ENCODE measurements at regions not wholly inside any gene's neighbourhood (a gene's known extent, or its start where the extent isn't known, plus 50 kb on each side); places are given as distances from the start of the nearest gene placed in this dataset.
"Not testable (repeated sequence)": the region's sequence is repeated elsewhere in the genome, so short reads cannot be mapped to it uniquely, and the experiment has no call there.

DNA sequence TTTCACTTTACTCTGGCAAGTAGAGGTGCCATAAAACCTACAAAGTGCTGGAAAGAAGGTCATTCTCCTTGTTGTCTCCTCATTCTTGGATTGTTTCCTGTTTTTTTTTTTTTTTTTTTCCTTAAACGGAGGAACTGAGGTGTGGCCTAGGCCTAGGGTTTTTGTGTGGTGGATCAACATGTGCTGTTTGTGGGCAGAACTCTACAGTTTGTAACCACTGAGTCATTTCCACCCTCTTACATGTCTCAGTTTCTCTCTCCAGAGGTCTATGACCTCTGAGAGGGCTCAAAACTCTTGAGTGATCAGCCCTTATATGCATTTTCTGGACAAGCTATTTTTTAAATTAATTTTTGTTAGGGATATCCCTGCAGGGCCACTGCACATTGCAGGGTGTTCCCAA, 296.0 kb downstream of the PPP1R3A start:
- no peaks in the 10 kb centered on the region for H3K36me3 ChIP-seq
- no peak for DNase-seq (ENCODE audit: low spot score in 2 of 2)
- no peaks in the 10 kb centered on the region for H3K4me1 ChIP-seq
- intact Hi-C loops (cut with DNase I; ENCODE audit: low total_unique reads) = no loop called here
- no peak overlapping the region for H3K27ac ChIP-seq
- H3K4me3 ChIP-seq = no peak overlapping the region
- H3K27me3 ChIP-seq = no peaks in the 10 kb centered on the region
- TF ChIP-seq POLR2AphosphoS5 (IDR thresholded peaks at IDR 0.05) (no peak), POLR2A (IDR thresholded peaks at IDR 0.05) (no peak)
- TF ChIP-seq, protein P1, sequence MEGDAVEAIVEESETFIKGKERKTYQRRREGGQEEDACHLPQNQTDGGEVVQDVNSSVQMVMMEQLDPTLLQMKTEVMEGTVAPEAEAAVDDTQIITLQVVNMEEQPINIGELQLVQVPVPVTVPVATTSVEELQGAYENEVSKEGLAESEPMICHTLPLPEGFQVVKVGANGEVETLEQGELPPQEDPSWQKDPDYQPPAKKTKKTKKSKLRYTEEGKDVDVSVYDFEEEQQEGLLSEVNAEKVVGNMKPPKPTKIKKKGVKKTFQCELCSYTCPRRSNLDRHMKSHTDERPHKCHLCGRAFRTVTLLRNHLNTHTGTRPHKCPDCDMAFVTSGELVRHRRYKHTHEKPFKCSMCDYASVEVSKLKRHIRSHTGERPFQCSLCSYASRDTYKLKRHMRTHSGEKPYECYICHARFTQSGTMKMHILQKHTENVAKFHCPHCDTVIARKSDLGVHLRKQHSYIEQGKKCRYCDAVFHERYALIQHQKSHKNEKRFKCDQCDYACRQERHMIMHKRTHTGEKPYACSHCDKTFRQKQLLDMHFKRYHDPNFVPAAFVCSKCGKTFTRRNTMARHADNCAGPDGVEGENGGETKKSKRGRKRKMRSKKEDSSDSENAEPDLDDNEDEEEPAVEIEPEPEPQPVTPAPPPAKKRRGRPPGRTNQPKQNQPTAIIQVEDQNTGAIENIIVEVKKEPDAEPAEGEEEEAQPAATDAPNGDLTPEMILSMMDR (IDR thresholded peaks at IDR 0.05) = no peak
- H3K9me3 ChIP-seq = peaks cover 0 to 14% of the 10 kb centered on the region in 2 donors

DNA sequence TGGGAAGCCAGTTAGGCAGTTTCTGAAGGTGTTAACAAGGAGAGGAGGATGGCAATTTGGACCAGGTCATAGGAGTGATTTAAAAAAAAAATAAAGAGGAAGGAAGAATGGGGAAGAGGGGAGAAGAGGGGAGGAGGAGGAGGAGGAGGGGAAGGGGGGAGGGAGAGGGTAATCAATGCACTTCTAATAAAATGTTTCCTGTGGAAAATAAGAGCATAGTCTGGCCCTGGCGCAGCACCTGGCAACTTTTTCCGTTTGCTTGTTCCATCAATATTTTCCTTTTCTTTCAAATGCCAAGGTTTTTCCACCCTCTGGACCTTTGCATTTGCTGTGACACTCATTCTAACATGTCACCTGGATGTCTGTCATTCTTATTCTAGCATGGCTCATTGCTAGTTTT, 308.2 kb downstream of the PPP1R3A start:
- no peaks in the 10 kb centered on the region for H3K27me3 ChIP-seq
- no peak for DNase-seq (ENCODE audit: low spot score in 2 of 2)
- H3K4me1 ChIP-seq = no peaks in the 10 kb centered on the region
- intact Hi-C loops (cut with DNase I; ENCODE audit: low total_unique reads) = no loop called here
- H3K9me3 ChIP-seq = no peaks in the 10 kb centered on the region
- no peak overlapping the region for H3K27ac ChIP-seq
- no peaks in the 10 kb centered on the region for H3K36me3 ChIP-seq
- TF ChIP-seq POLR2AphosphoS5 (IDR thresholded peaks at IDR 0.05) (no peak), POLR2A (IDR thresholded peaks at IDR 0.05) (no peak)
- TF ChIP-seq, protein P1 (IDR thresholded peaks at IDR 0.05) = no peak
- H3K4me3 ChIP-seq = no peak overlapping the region

DNA sequence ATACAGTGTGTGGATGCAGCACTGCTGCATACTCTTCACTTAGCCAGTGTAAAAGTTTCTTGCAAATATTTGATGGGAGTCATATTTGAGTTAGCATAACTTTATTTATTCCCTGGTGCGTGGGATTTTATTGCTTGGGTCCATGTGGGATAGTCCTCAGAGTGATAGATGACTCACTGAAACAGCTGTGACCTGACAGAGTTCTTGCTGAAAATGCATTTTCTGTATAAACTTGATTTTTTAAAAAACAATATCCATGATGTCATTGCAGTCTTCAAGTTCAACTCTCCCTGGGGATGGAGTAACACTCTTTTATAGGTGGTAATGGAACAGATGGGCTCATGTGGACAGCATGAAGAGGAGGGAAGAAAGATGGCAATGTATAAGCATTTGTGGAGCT, 310.0 kb downstream of the PPP1R3A start:
- Histone ChIP-seq H3K27ac (no peak overlapping the region), H3K4me1 (no peaks in the 10 kb centered on the region), H3K27me3 (no peaks in the 10 kb centered on the region), H3K36me3 (no peaks in the 10 kb centered on the region), H3K4me3 (no peak overlapping the region), H3K9me3 (no peaks in the 10 kb centered on the region)
- no peak for TF ChIP-seq POLR2AphosphoS5 (IDR thresholded peaks at IDR 0.05)
- TF ChIP-seq POLR2A (IDR thresholded peaks at IDR 0.05) = no peak
- TF ChIP-seq, protein P1 (IDR thresholded peaks at IDR 0.05) = no peak
- intact Hi-C loops (cut with DNase I; ENCODE audit: low total_unique reads) = no loop called here
- DNase-seq (ENCODE audit: low spot score in 2 of 2) = no peak

DNA sequence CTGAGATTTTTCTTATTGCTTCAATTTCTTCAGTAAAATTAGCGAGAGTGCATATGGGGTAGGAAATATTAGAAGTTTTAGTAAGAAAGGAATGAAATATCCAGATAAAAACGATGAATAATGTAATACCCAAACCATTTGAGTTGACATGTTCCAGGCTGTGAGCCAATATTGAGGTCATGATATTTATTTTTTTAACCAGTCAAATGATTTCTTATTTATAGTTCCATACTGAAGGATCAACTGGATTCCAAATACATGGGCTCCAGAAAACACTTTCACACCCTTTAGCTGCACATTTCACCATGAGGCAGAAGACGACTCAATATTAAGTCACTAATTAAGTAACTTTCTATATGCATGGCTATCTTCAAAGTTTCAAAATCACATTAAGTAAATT, 312.5 kb downstream of the PPP1R3A start:
- no peaks in the 10 kb centered on the region for H3K36me3 ChIP-seq
- H3K4me3 ChIP-seq = no peak overlapping the region
- no peak overlapping the region for H3K27ac ChIP-seq
- H3K27me3 ChIP-seq = no peaks in the 10 kb centered on the region
- no peaks in the 10 kb centered on the region for H3K4me1 ChIP-seq
- intact Hi-C loops (cut with DNase I; ENCODE audit: low total_unique reads) = no loop called here
- no peak for DNase-seq (ENCODE audit: low spot score in 2 of 2)
- TF ChIP-seq POLR2A (IDR thresholded peaks at IDR 0.05) (no peak), POLR2AphosphoS5 (IDR thresholded peaks at IDR 0.05) (no peak)
- TF ChIP-seq, protein P1 (IDR thresholded peaks at IDR 0.05) = no peak
- no peaks in the 10 kb centered on the region for H3K9me3 ChIP-seq

DNA sequence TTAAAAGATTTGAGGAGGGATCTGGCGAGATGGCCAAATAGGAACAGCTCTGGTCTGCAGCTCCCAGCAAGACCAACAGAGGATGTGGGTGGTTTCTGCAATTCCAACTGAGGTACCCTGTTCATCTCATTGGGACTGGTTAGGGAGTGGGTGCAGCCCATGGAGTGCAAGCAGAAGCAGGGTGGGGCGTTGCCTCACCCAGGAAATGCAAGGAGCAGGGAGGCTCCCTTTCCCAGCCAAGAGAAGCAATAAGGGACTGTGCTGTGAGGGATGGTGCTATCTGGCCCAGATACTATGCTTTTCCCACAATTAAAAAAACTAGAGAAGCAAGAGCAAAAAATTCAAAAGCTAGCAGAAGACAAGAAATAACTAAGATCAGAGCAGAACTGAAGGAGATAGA, 318.4 kb downstream of the PPP1R3A start:
- H3K4me3 ChIP-seq; intact Hi-C loops (cut with DNase I; ENCODE audit: low total_unique reads); DNase-seq (ENCODE audit: low spot score in 2 of 2); H3K27me3 ChIP-seq; H3K4me1 ChIP-seq; H3K36me3 ChIP-seq; H3K9me3 ChIP-seq; H3K27ac ChIP-seq: not testable (repeated sequence)

DNA sequence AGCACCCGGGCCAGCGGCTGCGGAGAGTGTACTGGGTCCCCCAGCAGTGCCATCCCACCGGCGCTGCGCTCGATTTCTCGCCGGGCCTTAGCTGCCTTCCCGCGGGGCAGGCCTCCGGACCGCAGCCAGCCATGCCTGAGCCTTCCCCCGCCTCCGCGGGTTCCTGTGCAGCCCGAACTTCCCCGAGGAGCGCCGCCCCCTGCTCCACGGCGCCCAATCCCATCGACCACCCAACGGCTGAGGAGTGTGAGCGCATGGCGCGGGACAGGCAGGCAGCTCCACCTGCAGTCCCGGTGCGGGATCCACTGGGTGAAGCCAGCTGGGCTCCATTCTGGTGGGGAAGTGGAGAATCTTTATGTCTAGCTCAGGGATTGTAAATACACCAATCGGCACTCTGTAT, 325.4 kb downstream of the PPP1R3A start:
- not testable (repeated sequence) for H3K4me3 ChIP-seq; DNase-seq (ENCODE audit: low spot score in 2 of 2)

DNA sequence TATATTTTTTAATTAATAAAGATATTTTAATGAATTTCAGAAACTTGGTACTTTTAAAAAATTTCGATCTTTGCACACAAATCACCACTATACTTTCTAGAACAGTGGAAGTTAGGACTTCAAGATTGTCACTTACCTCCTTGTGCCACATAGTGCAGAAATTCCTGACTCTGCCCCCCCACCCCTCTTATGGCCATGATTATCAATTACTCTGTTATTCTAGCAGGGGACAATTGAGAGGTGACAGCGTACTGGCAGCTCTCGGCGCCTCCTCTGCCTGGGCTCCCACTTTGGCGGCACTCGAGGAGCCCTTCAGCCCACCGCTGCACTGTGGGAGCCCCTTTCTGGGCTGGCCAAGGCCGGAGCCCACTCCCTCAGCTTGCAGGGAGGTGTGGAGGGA, 325.9 kb downstream of the PPP1R3A start:
- DNase-seq (ENCODE audit: low spot score in 2 of 2); H3K27me3 ChIP-seq; H3K4me1 ChIP-seq; H3K4me3 ChIP-seq; H3K27ac ChIP-seq; H3K36me3 ChIP-seq; intact Hi-C loops (cut with DNase I; ENCODE audit: low total_unique reads); H3K9me3 ChIP-seq: not testable (repeated sequence)

More for the DNA sequence above, 325.4 kb downstream of the PPP1R3A start:
- H3K27me3 ChIP-seq; H3K27ac ChIP-seq; H3K36me3 ChIP-seq; H3K4me1 ChIP-seq; intact Hi-C loops (cut with DNase I; ENCODE audit: low total_unique reads); H3K9me3 ChIP-seq: not testable (repeated sequence)

All from breast epithelium (tissue), 4 donors.